ENCODE measurements at regions not wholly inside any gene's neighbourhood (a gene's known extent, or its start where the extent isn't known, plus 50 kb on each side); places are given as distances from the start of the nearest gene placed in this dataset.

GRCh38 chr3:102736288-102736974, 301.6 kb downstream of the ZPLD1 start:
- Mint-ChIP-seq H3K27me3 (ENCODE audit: insufficient read depth, unreplicated experiment) (peaks cover 20% of the 10 kb centered on the region), H3K9me3 (ENCODE audit: unreplicated experiment) (no peaks in the 10 kb centered on the region), H3K4me1 (ENCODE audit: insufficient read depth, unreplicated experiment) (no peaks in the 10 kb centered on the region), H3K27ac (ENCODE audit: low read depth, unreplicated experiment) (no peak overlapping the region), H3K36me3 (ENCODE audit: insufficient read depth, unreplicated experiment) (no peaks in the 10 kb centered on the region), H3K4me3 (ENCODE audit: unreplicated experiment) (no peak overlapping the region)
- BruUV-seq (replicated peaks) = no TSS peak
- TF ChIP-seq CTCF (IDR thresholded peaks at IDR 0.05; ENCODE audit: unreplicated experiment) = no peak
- ChIA-PET CTCF (interaction anchor here (1.6 kb wide), 1 partner anchor 62 kb away, joined by 7 read pairs; no protein-coding TSS in a partner anchor), POLR2A (no interaction called here)
- DNase-seq (ENCODE audit: unreplicated experiment) = no peak
- intact Hi-C loops (cut with micrococcal nuclease) = no loop called here

GRCh38 chr3:102736975-102737304, 302.1 kb downstream of the ZPLD1 start:
- no peak for TF ChIP-seq CTCF (IDR thresholded peaks at IDR 0.05; ENCODE audit: unreplicated experiment)
- intact Hi-C loops (cut with micrococcal nuclease) = no loop called here
- Mint-ChIP-seq H3K27me3 (ENCODE audit: insufficient read depth, unreplicated experiment) (peaks cover 20% of the 10 kb centered on the region), H3K27ac (ENCODE audit: low read depth, unreplicated experiment) (no peak overlapping the region), H3K4me1 (ENCODE audit: insufficient read depth, unreplicated experiment) (no peaks in the 10 kb centered on the region), H3K4me3 (ENCODE audit: unreplicated experiment) (no peak overlapping the region), H3K9me3 (ENCODE audit: unreplicated experiment) (no peaks in the 10 kb centered on the region), H3K36me3 (ENCODE audit: insufficient read depth, unreplicated experiment) (no peaks in the 10 kb centered on the region)
- CTCF ChIA-PET = no interaction called here
- DNase-seq (ENCODE audit: unreplicated experiment) = no peak
- no TSS peak for BruUV-seq (replicated peaks)
- POLR2A ChIA-PET = no interaction called here

- no peak for TF ChIP-seq CTCF (IDR thresholded peaks at IDR 0.05; ENCODE audit: unreplicated experiment)
- H3K27me3 Mint-ChIP-seq (ENCODE audit: insufficient read depth, unreplicated experiment) = peaks cover 17% of the 10 kb centered on the region
- H3K9me3 Mint-ChIP-seq (ENCODE audit: unreplicated experiment) = no peaks in the 10 kb centered on the region
- intact Hi-C loops (cut with micrococcal nuclease) = no loop called here
- CTCF ChIA-PET = no interaction called here
- no peak for DNase-seq (ENCODE audit: unreplicated experiment)
- H3K4me1 Mint-ChIP-seq (ENCODE audit: insufficient read depth, unreplicated experiment) = no peaks in the 10 kb centered on the region
- POLR2A ChIA-PET = no interaction called here
- no peak overlapping the region for H3K27ac Mint-ChIP-seq (ENCODE audit: low read depth, unreplicated experiment)
- no peaks in the 10 kb centered on the region for H3K36me3 Mint-ChIP-seq (ENCODE audit: insufficient read depth, unreplicated experiment)
- H3K4me3 Mint-ChIP-seq (ENCODE audit: unreplicated experiment) = no peak overlapping the region
- no TSS peak for BruUV-seq (replicated peaks)
Observed at GRCh38 chr3:102737353-102737752, 302.5 kb downstream of the ZPLD1 start.

DNA sequence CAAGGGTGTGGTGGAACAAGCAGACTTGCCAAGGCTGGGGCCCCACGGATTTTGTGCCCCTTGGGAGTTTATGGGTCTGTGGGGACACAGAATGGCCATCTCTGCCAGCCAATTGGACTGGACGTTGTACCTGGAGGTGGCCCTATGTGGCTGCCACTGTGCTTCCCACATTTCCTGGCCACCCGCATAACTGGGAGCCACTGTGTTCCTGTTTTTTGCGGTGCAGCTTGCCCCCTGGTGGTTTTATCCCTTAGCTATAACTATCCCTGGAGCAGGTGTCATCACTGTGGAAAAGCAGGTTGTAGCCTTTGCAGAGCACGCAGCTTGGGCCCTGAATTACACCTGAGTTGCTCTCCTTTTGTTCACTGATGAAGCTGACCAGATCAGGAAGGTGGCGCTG, 306.3 kb downstream of the ZPLD1 start:
- H3K9me3 Mint-ChIP-seq (ENCODE audit: unreplicated experiment) = no peaks in the 10 kb centered on the region
- peak; percentile 15 for TF ChIP-seq CTCF (IDR thresholded peaks at IDR 0.05; ENCODE audit: unreplicated experiment)
- no peaks in the 10 kb centered on the region for H3K4me1 Mint-ChIP-seq (ENCODE audit: insufficient read depth, unreplicated experiment)
- H3K27me3 Mint-ChIP-seq (ENCODE audit: insufficient read depth, unreplicated experiment) = peaks cover 29% of the 10 kb centered on the region
- peak; percentile 23 for DNase-seq (ENCODE audit: unreplicated experiment)
- CTCF ChIA-PET = interaction anchor here (0.8 to 2.9 kb wide), 4 partner anchors 11 to 77 kb away, joined by 3 to 44 read pairs (median 3); no protein-coding TSS in a partner anchor
- no TSS peak for BruUV-seq (replicated peaks)
- H3K36me3 Mint-ChIP-seq (ENCODE audit: insufficient read depth, unreplicated experiment) = no peaks in the 10 kb centered on the region
- no peak overlapping the region for H3K27ac Mint-ChIP-seq (ENCODE audit: low read depth, unreplicated experiment)
- no peak overlapping the region for H3K4me3 Mint-ChIP-seq (ENCODE audit: unreplicated experiment)
- intact Hi-C loops (cut with micrococcal nuclease) = loop anchor here (1.0 to 2.0 kb wide), 2 partner anchors 68 to 512 kb away; no protein-coding TSS in a partner anchor
- POLR2A ChIA-PET = no interaction called here
